ENCODE measurements at regions not wholly inside any gene's neighbourhood (a gene's known extent, or its start where the extent isn't known, plus 50 kb on each side); places are given as distances from the start of the nearest gene placed in this dataset.
"Not testable (repeated sequence)": the region's sequence is repeated elsewhere in the genome, so short reads cannot be mapped to it uniquely, and the experiment has no call there.

- not testable (repeated sequence) for TF ChIP-seq POLR2A, CTCF (IDR thresholded peaks at IDR 0.05)
These were observed 459.4 kb upstream of the ZNG1F start for GRCh38 chr9:41648564-41648963.
